GM12878 (cell line): ENCODE measurements at regions not wholly inside any gene's neighbourhood (a gene's known extent, or its start where the extent isn't known, plus 50 kb on each side); places are given as distances from the start of the nearest gene placed in this dataset.

Experiments used
- ATAC-seq: fragments of 200-7000 bp; cut with Tn5 transposase; 3 replicates; pipeline ENCODE4 v1.9.1; 2020; ENCODE audit warnings: mild to moderate bottlenecking, moderate library complexity
- BruUV-seq: library from RNA; stranded (reverse); fragments of 400-500 nt; replicated peaks from 2 replicates; lab custom pipeline; 2021; lab: Mats Ljungman, UMichigan
- CTCF ChIA-PET: fragments of 300-600 bp; sonication (Branson Sonifier 250); formaldehyde crosslinking; extraction: SDS; loops from one replicate; lab custom pipeline; 2021; ENCODE audit warnings: inconsistent platforms; lab: Yijun Ruan, JAX
- POLR2A ChIA-PET: fragments of 350-600 bp; formaldehyde crosslinking; extraction: SDS; loops from one replicate; lab custom pipeline; 2021; ENCODE audit warnings: inconsistent platforms; lab: Charles Lee
- RAD21 ChIA-PET: fragments of 300-600 bp; sonication (Branson Sonifier 250); formaldehyde crosslinking; loops from one replicate; lab custom pipeline; 2023; ENCODE audit warnings: antibody characterized with exemption; ENCODE audit not compliant: unreplicated experiment; lab: Charles Lee
- SMC1A ChIA-PET: fragments of 300-600 bp; sonication (Branson Sonifier 250); formaldehyde crosslinking; loops from one replicate; lab custom pipeline; 2023; ENCODE audit not compliant: unreplicated experiment, uncharacterized antibody; lab: Charles Lee
- DNase-seq: peaks from one replicate; pipeline ENCODE4 v3.0.0-alpha.2; 2011; ENCODE audit warnings: low read depth, low spot score
- FAIRE-seq: peaks from 3 replicates; lab custom pipeline; 2011; peaks lifted over from hg19 to GRCh38; lab: Jason Lieb, UNC
- H2AFZ ChIP-seq: 2 replicates; pipeline ENCODE4 v1.6.0; 2011; ENCODE audit warnings: low read depth, low read length, control low read depth; ENCODE audit not compliant: control insufficient read depth
- H3K27ac ChIP-seq: 2 replicates; pipeline ENCODE4 v1.5.1; 2011; ENCODE audit warnings: control low read depth; ENCODE audit not compliant: control insufficient read depth, insufficient read depth
- H3K27me3 ChIP-seq, 2 experiments: replicated peaks in 1 of 2; 2 replicates each; pipeline versions ENCODE4 v1.6.0 to v1.6.1; 2011; ENCODE audit warnings: low read length in 1 of 2; ENCODE audit not compliant: control insufficient read depth in 2 of 2, insufficient read depth in 2 of 2
- H3K36me3 ChIP-seq, 2 experiments: 2 replicates each; pipeline ENCODE4 v1.5.1; 2011; ENCODE audit warnings: low read length in 1 of 2; ENCODE audit not compliant: control insufficient read depth in 2 of 2, insufficient read depth in 2 of 2
- H3K4me1 ChIP-seq: 2 replicates; pipeline ENCODE4 v1.6.1; 2011; ENCODE audit warnings: mild to moderate bottlenecking, low read length, moderate library complexity, mixed read lengths; ENCODE audit not compliant: control insufficient read depth, insufficient read depth
- H3K4me2 ChIP-seq: 2 replicates; pipeline ENCODE4 v1.6.0; 2011; ENCODE audit warnings: control low read depth; ENCODE audit not compliant: control insufficient read depth, insufficient read depth
- H3K4me3 ChIP-seq: fragments of 200-600 bp; sonication (generic); 2 replicates; pipeline ENCODE4 v1.5.1; 2016
- H3K79me2 ChIP-seq: 2 replicates; pipeline ENCODE4 v1.6.0; 2011; ENCODE audit warnings: low read length; ENCODE audit not compliant: control insufficient read depth, insufficient read depth
- H3K9ac ChIP-seq: 2 replicates; pipeline ENCODE4 v1.8.0; 2011; ENCODE audit warnings: low read length, control low read depth, mixed read lengths; ENCODE audit not compliant: control insufficient read depth, insufficient read depth
- H3K9me3 ChIP-seq: replicated peaks from 3 replicates; pipeline ENCODE4 v1.5.1; 2011; ENCODE audit warnings: mild to moderate bottlenecking, low read length; ENCODE audit not compliant: control insufficient read depth, insufficient read depth
- H4K20me1 ChIP-seq: 2 replicates; pipeline ENCODE4 v1.6.0; 2011; ENCODE audit not compliant: control insufficient read depth, insufficient read depth
- BMI1 ChIP-seq: fragments of 450-650 bp; IDR thresholded peaks from 2 replicates; pipeline ENCODE4 v1.6.1; 2016; ENCODE audit warnings: mild to moderate bottlenecking, moderate library complexity, borderline replicate concordance
- BRCA1 ChIP-seq: IDR thresholded peaks from 2 replicates; pipeline ENCODE4 v1.6.1; 2011; ENCODE audit warnings: low read depth, low read length, improper control_type of control experiment
- CBFB ChIP-seq: IDR thresholded peaks from 2 replicates; pipeline ENCODE4 v1.6.1; 2016; ENCODE audit warnings: antibody characterized with exemption, low read depth
- CREM ChIP-seq: IDR thresholded peaks from 2 replicates; pipeline ENCODE4 v1.6.1; 2014; ENCODE audit warnings: antibody characterized with exemption, low read depth
- DPF2 ChIP-seq: fragments of 450-650 bp; IDR thresholded peaks from 2 replicates; pipeline ENCODE4 v1.6.1; 2017; ENCODE audit warnings: mild to moderate bottlenecking
- ESRRA ChIP-seq: IDR thresholded peaks from 2 replicates; pipeline ENCODE4 v1.6.1; 2012; ENCODE audit warnings: mild to moderate bottlenecking, low read length, improper control_type of control experiment
- HSF1 ChIP-seq: fragments of 150-350 bp; IDR thresholded peaks from 2 replicates; pipeline ENCODE4 v1.6.1; 2014; ENCODE audit warnings: mild to moderate bottlenecking, low read depth, low read length
- PML ChIP-seq: IDR thresholded peaks from 2 replicates; pipeline ENCODE4 v1.6.1; 2012; ENCODE audit warnings: low read length, inconsistent platforms
- RAD21 ChIP-seq: IDR thresholded peaks from 2 replicates; pipeline ENCODE4 v1.6.1; 2011; ENCODE audit warnings: mild to moderate bottlenecking, low read depth, low read length, moderate library complexity; ENCODE audit not compliant: insufficient read depth
- RB1 ChIP-seq: fragments of 450-650 bp; formaldehyde crosslinking; IDR thresholded peaks from 2 replicates; pipeline ENCODE4 v1.6.1; 2017; ENCODE audit warnings: mild to moderate bottlenecking, borderline replicate concordance
- WGBS: methylation state at CpG from one replicate; pipeline ENCODE4 v1.1.6; 2016; ENCODE audit warnings: low lambda C conversion rate; ENCODE audit not compliant: insufficient replicate concordance, insufficient coverage; ENCODE audit errors: missing lambda C conversion rate; 5-methylcytosine and 5-hydroxymethylcytosine counted together
- in situ Hi-C: fragments of 300-500 bp; cut with MboI; formaldehyde crosslinking; loops from 9 replicates; pipeline ENCODE4 v1.14.3; 2018; ENCODE audit warnings: mixed read lengths
- intact Hi-C: fragments of 100-400 bp; cut with micrococcal nuclease; formaldehyde crosslinking; loops from one replicate; pipeline ENCODE4 v1.14.2; 2022; ENCODE audit not compliant: unreplicated experiment

- no peak for TF ChIP-seq BRCA1
- no peak for TF ChIP-seq BMI1
- no peak for TF ChIP-seq PML
- TF ChIP-seq DPF2, result no peak
- no peak for TF ChIP-seq ESRRA
- TF ChIP-seq HSF1, result no peak
- no peak for TF ChIP-seq CREM
- no peak for TF ChIP-seq RB1
- TF ChIP-seq CBFB, result no peak
- no peak for TF ChIP-seq RAD21
- SMC1A ChIA-PET, result interaction anchor here (0.5 kb wide), 1 partner anchor 128 kb away, joined by 4 read pairs; no protein-coding TSS in a partner anchor
Measured at GRCh38 chr6:154623391-154623790, 109.8 kb upstream of the SCAF8 start.

More at GRCh38 chr6:154623391-154623790, 109.8 kb upstream of the SCAF8 start:
- 57% methylated on average over 6 of the region's 6 CpGs for WGBS
- no peak overlapping the region for H2AFZ ChIP-seq
- no peak overlapping the region for H3K4me2 ChIP-seq
- DNase-seq (no peak), FAIRE-seq (no peak), ATAC-seq (no peak)
- H3K36me3 ChIP-seq, result no peaks in the 10 kb centered on the region
- no peaks in the 10 kb centered on the region for H3K4me1 ChIP-seq
- no peaks in the 10 kb centered on the region for H3K79me2 ChIP-seq
- intact Hi-C loops, result no loop called here
- RAD21 ChIA-PET, result no interaction called here
- H3K9ac ChIP-seq, result no peak overlapping the region
- H3K27ac ChIP-seq, result no peak overlapping the region
- POLR2A ChIA-PET, result interaction anchor here (0.7 kb wide), 1 partner anchor 191 kb away, joined by 3 read pairs; no protein-coding TSS in a partner anchor
- in situ Hi-C loops, result no loop called here
- BruUV-seq, result no TSS peak
- peaks cover 5% of the 10 kb centered on the region for H3K9me3 ChIP-seq
- CTCF ChIA-PET, result no interaction called here
- no peaks in the 10 kb centered on the region for H4K20me1 ChIP-seq
- no peaks in the 10 kb centered on the region for H3K27me3 ChIP-seq
- no peak overlapping the region for H3K4me3 ChIP-seq
